ENCODE measurements at regions not wholly inside any gene's neighbourhood (a gene's known extent, or its start where the extent isn't known, plus 50 kb on each side); places are given as distances from the start of the nearest gene placed in this dataset.

DNA sequence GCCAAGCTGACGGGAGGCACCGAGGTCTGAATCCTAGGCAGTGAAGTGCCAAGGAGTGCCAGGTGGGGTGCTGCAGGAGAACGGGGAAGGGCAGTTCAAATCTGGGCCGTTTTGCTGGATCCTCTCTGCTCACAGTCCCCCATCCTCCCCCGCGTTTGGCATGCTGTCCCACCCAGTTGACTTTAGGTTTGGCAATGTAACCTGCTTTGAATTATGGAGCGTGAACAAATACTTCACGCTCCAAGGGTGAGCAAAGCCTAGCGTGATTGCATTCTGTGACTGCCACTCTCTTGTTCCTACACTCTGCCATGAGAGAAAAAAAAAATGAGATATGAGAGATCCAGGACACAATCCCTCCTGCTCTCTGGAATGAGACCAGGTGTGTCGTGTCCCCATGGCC is 381.9 kb downstream of the ZNF516 start:
- TF ChIP-seq, protein P1, sequence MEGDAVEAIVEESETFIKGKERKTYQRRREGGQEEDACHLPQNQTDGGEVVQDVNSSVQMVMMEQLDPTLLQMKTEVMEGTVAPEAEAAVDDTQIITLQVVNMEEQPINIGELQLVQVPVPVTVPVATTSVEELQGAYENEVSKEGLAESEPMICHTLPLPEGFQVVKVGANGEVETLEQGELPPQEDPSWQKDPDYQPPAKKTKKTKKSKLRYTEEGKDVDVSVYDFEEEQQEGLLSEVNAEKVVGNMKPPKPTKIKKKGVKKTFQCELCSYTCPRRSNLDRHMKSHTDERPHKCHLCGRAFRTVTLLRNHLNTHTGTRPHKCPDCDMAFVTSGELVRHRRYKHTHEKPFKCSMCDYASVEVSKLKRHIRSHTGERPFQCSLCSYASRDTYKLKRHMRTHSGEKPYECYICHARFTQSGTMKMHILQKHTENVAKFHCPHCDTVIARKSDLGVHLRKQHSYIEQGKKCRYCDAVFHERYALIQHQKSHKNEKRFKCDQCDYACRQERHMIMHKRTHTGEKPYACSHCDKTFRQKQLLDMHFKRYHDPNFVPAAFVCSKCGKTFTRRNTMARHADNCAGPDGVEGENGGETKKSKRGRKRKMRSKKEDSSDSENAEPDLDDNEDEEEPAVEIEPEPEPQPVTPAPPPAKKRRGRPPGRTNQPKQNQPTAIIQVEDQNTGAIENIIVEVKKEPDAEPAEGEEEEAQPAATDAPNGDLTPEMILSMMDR (IDR thresholded peaks at IDR 0.05; ENCODE audit: low read depth, low read length) = no peak
- H3K36me3 ChIP-seq = no peaks in the 10 kb centered on the region

DNA sequence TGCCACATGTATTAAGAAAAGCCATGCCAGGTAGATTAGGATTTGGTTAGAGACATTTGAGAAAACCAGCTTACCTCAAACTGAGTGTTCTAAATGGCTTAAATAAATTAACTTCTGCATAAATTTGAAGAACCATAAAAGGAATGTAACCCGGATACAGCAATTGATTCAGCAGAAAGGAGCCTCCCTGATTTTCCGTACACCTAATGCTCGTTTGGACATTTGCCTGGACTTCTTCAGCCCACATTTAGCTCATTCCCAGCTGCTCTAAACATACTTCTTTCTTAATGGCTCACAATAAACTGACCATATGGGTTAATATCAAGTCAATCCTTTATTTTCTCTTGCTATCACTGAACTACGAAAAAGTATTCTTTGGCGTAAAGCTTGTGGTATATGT is 392.4 kb downstream of the ZNF516 start:
- no peaks in the 10 kb centered on the region for H3K27me3 ChIP-seq
- no peak overlapping the region for H3K4me3 ChIP-seq
- H3K36me3 ChIP-seq = no peaks in the 10 kb centered on the region
- no peak for DNase-seq (ENCODE audit: low read depth in 1 of 2, low spot score in 1 of 2)
- no peak overlapping the region for H3K27ac ChIP-seq
- TF ChIP-seq, protein P1 (IDR thresholded peaks at IDR 0.05; ENCODE audit: low read depth, low read length) = no peak
- no peaks in the 10 kb centered on the region for H3K9me3 ChIP-seq (ENCODE audit: low read depth)
- no peaks in the 10 kb centered on the region for H3K4me1 ChIP-seq (ENCODE audit: low read depth)

More for the DNA sequence above, 381.9 kb downstream of the ZNF516 start:
- H3K4me3 ChIP-seq = no peak overlapping the region
- H3K27ac ChIP-seq = no peak overlapping the region
- no peak for DNase-seq (ENCODE audit: low read depth in 1 of 2, low spot score in 1 of 2)
- H3K27me3 ChIP-seq = no peaks in the 10 kb centered on the region
- no peaks in the 10 kb centered on the region for H3K4me1 ChIP-seq (ENCODE audit: low read depth)
- H3K9me3 ChIP-seq (ENCODE audit: low read depth) = no peaks in the 10 kb centered on the region

DNA sequence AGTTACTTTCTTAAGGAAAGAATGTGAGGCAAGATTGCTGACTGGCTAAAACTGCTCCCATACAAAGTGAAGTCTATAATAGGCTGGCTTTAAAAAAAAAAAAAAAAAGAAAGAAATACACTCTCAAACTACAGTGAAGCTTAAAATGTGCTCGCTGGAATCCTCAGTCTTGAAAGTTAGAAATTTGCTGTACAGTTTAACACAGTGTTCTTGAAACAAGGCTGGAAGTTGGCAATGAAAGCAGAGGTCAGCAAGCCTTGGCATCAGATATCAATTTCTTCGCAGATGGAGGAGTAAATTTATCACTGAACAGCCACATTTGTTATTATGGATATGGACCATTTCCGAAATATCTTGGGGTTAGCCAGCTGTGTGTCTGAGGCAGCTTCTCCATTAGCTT is 392.9 kb downstream of the ZNF516 start:
- no peaks in the 10 kb centered on the region for H3K36me3 ChIP-seq
- no peak for DNase-seq (ENCODE audit: low read depth in 1 of 2, low spot score in 1 of 2)
- no peak overlapping the region for H3K4me3 ChIP-seq
- no peaks in the 10 kb centered on the region for H3K27me3 ChIP-seq
- no peak overlapping the region for H3K27ac ChIP-seq
- TF ChIP-seq, protein P1 (IDR thresholded peaks at IDR 0.05; ENCODE audit: low read depth, low read length) = no peak
- H3K9me3 ChIP-seq (ENCODE audit: low read depth) = no peaks in the 10 kb centered on the region
- no peaks in the 10 kb centered on the region for H3K4me1 ChIP-seq (ENCODE audit: low read depth)

DNA sequence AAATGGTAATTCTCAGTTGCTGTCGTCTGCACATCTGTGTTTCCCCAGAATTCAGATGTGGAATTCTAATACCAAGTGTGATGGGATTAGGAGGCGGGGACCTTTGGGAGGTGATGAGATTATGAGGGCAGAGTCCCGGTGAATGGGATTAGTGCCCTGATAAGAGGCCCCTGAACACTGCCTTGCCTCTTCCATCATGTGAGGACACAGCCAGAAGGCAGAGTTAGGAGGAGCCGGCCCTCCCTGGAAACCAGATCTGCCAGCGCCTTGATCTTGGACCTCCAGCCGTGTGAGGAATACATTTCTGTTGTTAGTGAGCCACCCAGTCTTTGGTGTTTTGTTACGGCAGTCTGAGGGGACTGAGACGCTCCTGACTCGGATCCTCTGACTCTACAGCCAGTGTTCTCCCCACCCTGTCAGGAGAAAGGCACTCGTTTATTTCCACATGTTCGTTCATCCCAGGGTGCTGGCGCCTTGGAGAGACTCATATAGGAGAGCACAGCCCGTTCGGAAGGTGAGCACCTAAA is 395.0 kb downstream of the ZNF516 start:
- TF ChIP-seq, protein P1 (IDR thresholded peaks at IDR 0.05; ENCODE audit: low read depth, low read length) = no peak
- DNase-seq (ENCODE audit: low read depth in 1 of 2, low spot score in 1 of 2) = no peak
- H3K4me3 ChIP-seq = no peak overlapping the region
- H3K36me3 ChIP-seq = no peaks in the 10 kb centered on the region
- H3K27me3 ChIP-seq = no peaks in the 10 kb centered on the region
- no peaks in the 10 kb centered on the region for H3K4me1 ChIP-seq (ENCODE audit: low read depth)
- no peaks in the 10 kb centered on the region for H3K9me3 ChIP-seq (ENCODE audit: low read depth)
- H3K27ac ChIP-seq = no peak overlapping the region

DNA sequence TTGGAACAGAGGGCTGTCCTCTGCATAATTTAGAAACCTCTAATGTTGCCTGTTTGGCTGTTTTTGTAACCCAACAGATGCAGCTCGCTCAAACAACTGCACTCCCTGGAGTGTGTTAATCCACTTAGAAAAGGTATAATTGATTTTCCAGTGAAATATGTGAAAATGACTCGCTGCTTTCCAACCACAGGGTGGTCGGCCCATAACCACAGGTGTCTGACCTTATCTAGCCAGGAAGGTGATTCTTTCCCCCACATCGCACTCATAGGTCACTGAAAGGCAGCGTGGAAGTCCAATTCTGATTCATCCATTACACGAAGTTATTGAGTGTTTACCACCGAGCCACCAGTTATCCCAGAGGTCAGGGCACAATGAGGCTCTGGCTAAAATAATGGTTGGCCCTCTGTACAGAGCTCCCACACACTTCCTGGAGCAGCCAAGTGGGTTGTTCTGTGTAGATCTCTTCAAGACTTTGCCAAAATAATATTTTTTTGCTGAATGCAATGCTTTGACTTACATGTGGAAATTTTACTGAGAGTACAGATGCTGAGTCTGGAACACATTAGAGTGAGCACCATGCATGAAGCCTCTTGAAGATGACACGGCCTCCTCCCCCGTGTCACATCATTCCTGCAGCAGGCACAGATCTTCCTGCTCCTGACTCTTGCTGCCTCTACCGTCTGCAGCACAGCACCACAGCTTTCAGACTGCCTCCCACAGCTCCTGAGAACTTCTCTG is 396.2 kb downstream of the ZNF516 start:
- no peaks in the 10 kb centered on the region for H3K27me3 ChIP-seq
- no peaks in the 10 kb centered on the region for H3K9me3 ChIP-seq (ENCODE audit: low read depth)
- no peak overlapping the region for H3K27ac ChIP-seq

More for the DNA sequence above, 396.2 kb downstream of the ZNF516 start:
- Histone ChIP-seq H3K36me3 (no peaks in the 10 kb centered on the region), H3K4me3 (no peak overlapping the region), H3K4me1 (ENCODE audit: low read depth) (no peaks in the 10 kb centered on the region)
- TF ChIP-seq, protein P1 (IDR thresholded peaks at IDR 0.05; ENCODE audit: low read depth, low read length) = no peak
- DNase-seq (ENCODE audit: low read depth in 1 of 2, low spot score in 1 of 2) = no peak
